ENCODE measurements at regions not wholly inside any gene's neighbourhood (a gene's known extent, or its start where the extent isn't known, plus 50 kb on each side); places are given as distances from the start of the nearest gene placed in this dataset.

- H3K36me3 ChIP-seq (ENCODE audit: insufficient read depth, low read length), result no peaks in the 10 kb centered on the region
- no peaks in the 10 kb centered on the region for H3K9me3 ChIP-seq (ENCODE audit: insufficient read depth, low read depth, low read length)
- H3K79me2 ChIP-seq (ENCODE audit: insufficient read depth, low read length), result no peaks in the 10 kb centered on the region
- no peak overlapping the region for H3K4me3 ChIP-seq (ENCODE audit: low read length, poor library complexity, severe bottlenecking)
- TF ChIP-seq EZH2phosphoT487 (IDR thresholded peaks at IDR 0.05; ENCODE audit: borderline replicate concordance) (no peak), CTCF (conservative IDR thresholded peaks at IDR 0.05; ENCODE audit: low read length) (no peak)
- no peaks in the 10 kb centered on the region for H4K20me1 ChIP-seq (ENCODE audit: insufficient read depth, low read length, poor library complexity, severe bottlenecking)
- no peaks in the 10 kb centered on the region for H3F3A ChIP-seq (ENCODE audit: low read depth)
- no peaks in the 10 kb centered on the region for H3K27me3 ChIP-seq (ENCODE audit: insufficient read depth, low read length, poor library complexity, severe bottlenecking)
- no peaks in the 10 kb centered on the region for H3K4me1 ChIP-seq (ENCODE audit: insufficient read depth, low read length, poor library complexity, severe bottlenecking)
- no peak overlapping the region for H3K4me2 ChIP-seq (ENCODE audit: low read depth, low read length, poor library complexity, severe bottlenecking)
- H3K9me2 ChIP-seq (replicated peaks; ENCODE audit: low read depth, low read length), result no peaks in the 10 kb centered on the region
- no peak overlapping the region for H2AFZ ChIP-seq (ENCODE audit: low read length)
- H3K9ac ChIP-seq (ENCODE audit: low read depth, low read length, poor library complexity, severe bottlenecking), result no peak overlapping the region
These were observed 120.3 kb upstream of the DKK2 start for GRCh38 chr4:107156443-107156842.

- H3K79me2 ChIP-seq (ENCODE audit: insufficient read depth, low read length), result no peaks in the 10 kb centered on the region
- no peaks in the 10 kb centered on the region for H4K20me1 ChIP-seq (ENCODE audit: insufficient read depth, low read length, poor library complexity, severe bottlenecking)
- no peak overlapping the region for H2AFZ ChIP-seq (ENCODE audit: low read length)
- no peaks in the 10 kb centered on the region for H3K27me3 ChIP-seq (ENCODE audit: insufficient read depth, low read length, poor library complexity, severe bottlenecking)
- no peak overlapping the region for H3K4me2 ChIP-seq (ENCODE audit: low read depth, low read length, poor library complexity, severe bottlenecking)
- H3K4me3 ChIP-seq (ENCODE audit: low read length, poor library complexity, severe bottlenecking), result no peak overlapping the region
- no peaks in the 10 kb centered on the region for H3F3A ChIP-seq (ENCODE audit: low read depth)
- H3K4me1 ChIP-seq (ENCODE audit: insufficient read depth, low read length, poor library complexity, severe bottlenecking), result no peaks in the 10 kb centered on the region
- TF ChIP-seq EZH2phosphoT487 (IDR thresholded peaks at IDR 0.05; ENCODE audit: borderline replicate concordance) (no peak), CTCF (conservative IDR thresholded peaks at IDR 0.05; ENCODE audit: low read length) (no peak)
- H3K9me2 ChIP-seq (replicated peaks; ENCODE audit: low read depth, low read length), result no peaks in the 10 kb centered on the region
- no peaks in the 10 kb centered on the region for H3K36me3 ChIP-seq (ENCODE audit: insufficient read depth, low read length)
- H3K9me3 ChIP-seq (ENCODE audit: insufficient read depth, low read depth, low read length), result no peaks in the 10 kb centered on the region
- H3K9ac ChIP-seq (ENCODE audit: low read depth, low read length, poor library complexity, severe bottlenecking), result no peak overlapping the region
These were observed 119.3 kb upstream of the DKK2 start for GRCh38 chr4:107155366-107155765.

GRCh38 chr4:107153956-107154355 is 117.8 kb upstream of the DKK2 start:
- no peaks in the 10 kb centered on the region for H3K79me2 ChIP-seq (ENCODE audit: insufficient read depth, low read length)
- no peaks in the 10 kb centered on the region for H3K9me2 ChIP-seq (replicated peaks; ENCODE audit: low read depth, low read length)
- H3F3A ChIP-seq (ENCODE audit: low read depth), result no peaks in the 10 kb centered on the region
- H3K9me3 ChIP-seq (ENCODE audit: insufficient read depth, low read depth, low read length), result no peaks in the 10 kb centered on the region
- no peak overlapping the region for H3K9ac ChIP-seq (ENCODE audit: low read depth, low read length, poor library complexity, severe bottlenecking)
- no peaks in the 10 kb centered on the region for H4K20me1 ChIP-seq (ENCODE audit: insufficient read depth, low read length, poor library complexity, severe bottlenecking)
- no peaks in the 10 kb centered on the region for H3K36me3 ChIP-seq (ENCODE audit: insufficient read depth, low read length)
- H3K4me3 ChIP-seq (ENCODE audit: low read length, poor library complexity, severe bottlenecking), result no peak overlapping the region
- no peaks in the 10 kb centered on the region for H3K4me1 ChIP-seq (ENCODE audit: insufficient read depth, low read length, poor library complexity, severe bottlenecking)
- H2AFZ ChIP-seq (ENCODE audit: low read length), result no peak overlapping the region
- TF ChIP-seq CTCF (conservative IDR thresholded peaks at IDR 0.05; ENCODE audit: low read length) (no peak), EZH2phosphoT487 (IDR thresholded peaks at IDR 0.05; ENCODE audit: borderline replicate concordance) (no peak)
- H3K4me2 ChIP-seq (ENCODE audit: low read depth, low read length, poor library complexity, severe bottlenecking), result no peak overlapping the region
- no peaks in the 10 kb centered on the region for H3K27me3 ChIP-seq (ENCODE audit: insufficient read depth, low read length, poor library complexity, severe bottlenecking)

All from Loucy (cell line).